MCF 10A (cell line): ENCODE measurements at regions not wholly inside any gene's neighbourhood (a gene's known extent, or its start where the extent isn't known, plus 50 kb on each side); places are given as distances from the start of the nearest gene placed in this dataset.
"Not testable (repeated sequence)": the region's sequence is repeated elsewhere in the genome, so short reads cannot be mapped to it uniquely, and the experiment has no call there.

Experiments
- BruUV-seq: library from RNA; stranded (reverse); fragments of 400-500 nt; replicated peaks from 2 replicates; lab custom pipeline; 2021; lab: Mats Ljungman, UMichigan
- CTCF ChIA-PET: fragments of 300-600 bp; sonication (Branson Sonifier 250); formaldehyde crosslinking; extraction: SDS; loops from one replicate; lab custom pipeline; 2021; ENCODE audit warnings: antibody characterized with exemption, inconsistent platforms; lab: Yijun Ruan, JAX
- POLR2A ChIA-PET: fragments of 300-600, 350-650 bp; sonication (Branson Sonifier 250); formaldehyde crosslinking; extraction: SDS; loops from one replicate; lab custom pipeline; 2020; ENCODE audit warnings: antibody characterized with exemption, inconsistent platforms; lab: Yijun Ruan, JAX
- DNase-seq: peaks from one replicate; pipeline ENCODE4 v3.0.0-alpha.2; 2018; ENCODE audit not compliant: unreplicated experiment
- H3K27ac Mint-ChIP-seq: one replicate; pipeline ENCODE4 v1.8.0; 2022; ENCODE audit warnings: mild to moderate bottlenecking, low read depth, mixed read lengths; ENCODE audit not compliant: unreplicated experiment
- H3K27me3 Mint-ChIP-seq: one replicate; pipeline ENCODE4 v1.8.0; 2022; ENCODE audit warnings: mixed read lengths; ENCODE audit not compliant: insufficient read depth, unreplicated experiment
- H3K36me3 Mint-ChIP-seq: one replicate; pipeline ENCODE4 v1.8.0; 2022; ENCODE audit warnings: mild to moderate bottlenecking, moderate library complexity, mixed read lengths; ENCODE audit not compliant: insufficient read depth, unreplicated experiment
- H3K4me1 Mint-ChIP-seq: one replicate; pipeline ENCODE4 v1.8.0; 2022; ENCODE audit warnings: mixed read lengths; ENCODE audit not compliant: insufficient read depth, unreplicated experiment
- H3K4me3 Mint-ChIP-seq: one replicate; pipeline ENCODE4 v1.8.0; 2022; ENCODE audit warnings: mild to moderate bottlenecking, moderate library complexity, mixed read lengths; ENCODE audit not compliant: unreplicated experiment
- H3K9me3 Mint-ChIP-seq: one replicate; pipeline ENCODE4 v1.8.0; 2022; ENCODE audit warnings: mixed read lengths; ENCODE audit not compliant: unreplicated experiment
- intact Hi-C: fragments of 100-400 bp; cut with micrococcal nuclease; formaldehyde crosslinking; loops from 2 replicates; pipeline ENCODE4 v1.14.1; 2022
- TF ChIP-seq, protein P1 (sequence below): fragments of 200-600 bp; IDR thresholded peaks from one replicate; pipeline ENCODE4 v1.8.0; 2022; ENCODE audit warnings: antibody characterized with exemption, mild to moderate bottlenecking; ENCODE audit not compliant: unreplicated experiment

DNA sequence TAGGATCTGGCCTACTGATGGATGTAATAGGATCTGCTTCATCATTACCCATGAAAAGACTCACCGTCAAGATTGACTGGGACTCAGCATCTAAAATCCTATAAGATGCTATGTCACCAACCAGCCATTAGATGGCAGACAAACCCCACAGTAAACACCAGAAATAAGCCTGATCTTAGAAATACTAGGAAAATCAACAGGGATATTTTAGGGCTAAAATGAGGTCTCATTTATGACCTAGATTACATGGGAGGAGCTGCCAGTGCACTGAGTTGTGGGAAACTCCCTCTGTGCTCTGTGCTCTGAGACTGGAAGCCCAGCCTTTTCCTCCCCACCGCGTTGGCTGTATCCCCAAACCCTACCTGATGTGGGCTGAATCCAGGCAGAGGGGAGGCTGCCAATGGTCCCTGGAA lies 1335.8 kb downstream of the RPIA start:
- H3K9me3 Mint-ChIP-seq, CTCF ChIA-PET, H3K36me3 Mint-ChIP-seq, H3K27me3 Mint-ChIP-seq, intact Hi-C loops, DNase-seq, BruUV-seq, POLR2A ChIA-PET, H3K4me3 Mint-ChIP-seq, H3K27ac Mint-ChIP-seq, H3K4me1 Mint-ChIP-seq: not testable (repeated sequence)
- TF ChIP-seq, protein P1, sequence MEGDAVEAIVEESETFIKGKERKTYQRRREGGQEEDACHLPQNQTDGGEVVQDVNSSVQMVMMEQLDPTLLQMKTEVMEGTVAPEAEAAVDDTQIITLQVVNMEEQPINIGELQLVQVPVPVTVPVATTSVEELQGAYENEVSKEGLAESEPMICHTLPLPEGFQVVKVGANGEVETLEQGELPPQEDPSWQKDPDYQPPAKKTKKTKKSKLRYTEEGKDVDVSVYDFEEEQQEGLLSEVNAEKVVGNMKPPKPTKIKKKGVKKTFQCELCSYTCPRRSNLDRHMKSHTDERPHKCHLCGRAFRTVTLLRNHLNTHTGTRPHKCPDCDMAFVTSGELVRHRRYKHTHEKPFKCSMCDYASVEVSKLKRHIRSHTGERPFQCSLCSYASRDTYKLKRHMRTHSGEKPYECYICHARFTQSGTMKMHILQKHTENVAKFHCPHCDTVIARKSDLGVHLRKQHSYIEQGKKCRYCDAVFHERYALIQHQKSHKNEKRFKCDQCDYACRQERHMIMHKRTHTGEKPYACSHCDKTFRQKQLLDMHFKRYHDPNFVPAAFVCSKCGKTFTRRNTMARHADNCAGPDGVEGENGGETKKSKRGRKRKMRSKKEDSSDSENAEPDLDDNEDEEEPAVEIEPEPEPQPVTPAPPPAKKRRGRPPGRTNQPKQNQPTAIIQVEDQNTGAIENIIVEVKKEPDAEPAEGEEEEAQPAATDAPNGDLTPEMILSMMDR = peak; percentile 22

DNA sequence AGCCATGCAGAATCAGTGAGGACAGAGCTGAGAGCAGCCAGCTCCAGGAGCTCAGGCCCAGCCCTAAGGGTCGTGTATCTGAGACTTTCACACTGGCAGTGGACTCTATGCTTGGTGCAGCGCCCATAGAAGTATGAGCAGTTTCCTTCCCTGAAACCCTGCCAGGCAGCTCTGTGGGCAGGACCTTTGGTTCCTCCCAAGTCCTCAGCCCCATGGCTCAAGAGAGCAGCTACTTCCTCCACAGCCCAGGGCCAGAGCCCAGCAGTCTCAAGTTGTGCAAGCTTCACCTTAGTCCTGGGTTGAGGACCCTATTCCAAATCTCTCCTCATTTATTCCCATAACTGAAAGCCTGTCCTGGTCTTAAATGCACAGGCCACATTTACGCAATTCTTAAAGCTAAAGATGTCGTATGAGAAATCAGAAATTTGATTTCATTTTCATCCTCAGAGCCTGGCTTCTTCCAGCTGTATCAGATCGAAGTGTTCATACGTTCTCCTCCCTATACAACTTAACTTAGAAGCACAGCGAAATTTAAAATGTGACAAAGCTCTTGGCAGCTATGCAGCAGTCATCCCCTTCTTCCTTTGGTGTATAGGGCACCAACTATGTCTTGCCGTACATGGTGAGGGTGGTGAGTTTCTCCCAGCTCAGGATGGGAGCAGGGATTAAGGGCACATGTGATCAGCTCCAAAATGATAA lies 1337.1 kb downstream of the RPIA start:
- H3K9me3 Mint-ChIP-seq, BruUV-seq, intact Hi-C loops, H3K27ac Mint-ChIP-seq, H3K4me3 Mint-ChIP-seq, POLR2A ChIA-PET, H3K27me3 Mint-ChIP-seq, DNase-seq, CTCF ChIA-PET, H3K4me1 Mint-ChIP-seq, H3K36me3 Mint-ChIP-seq: not testable (repeated sequence)

DNA sequence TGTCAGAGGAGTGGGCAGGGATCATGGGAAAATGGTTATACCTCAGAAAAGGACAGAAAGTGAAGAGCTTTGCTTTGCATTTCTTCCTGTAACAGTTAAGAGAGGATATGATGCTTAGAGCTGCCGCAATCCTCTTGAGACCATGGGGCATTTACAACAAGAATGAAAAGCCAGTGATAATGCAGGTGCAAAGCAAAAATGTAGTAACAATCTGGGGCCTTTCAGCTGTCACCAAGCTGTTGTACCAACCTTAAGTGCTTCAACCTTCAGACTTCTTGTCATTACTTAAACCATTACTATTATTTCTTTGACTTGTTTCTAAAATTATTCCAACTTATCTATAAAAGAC lies 1337.6 kb downstream of the RPIA start:
- POLR2A ChIA-PET, CTCF ChIA-PET: not testable (repeated sequence)

DNA sequence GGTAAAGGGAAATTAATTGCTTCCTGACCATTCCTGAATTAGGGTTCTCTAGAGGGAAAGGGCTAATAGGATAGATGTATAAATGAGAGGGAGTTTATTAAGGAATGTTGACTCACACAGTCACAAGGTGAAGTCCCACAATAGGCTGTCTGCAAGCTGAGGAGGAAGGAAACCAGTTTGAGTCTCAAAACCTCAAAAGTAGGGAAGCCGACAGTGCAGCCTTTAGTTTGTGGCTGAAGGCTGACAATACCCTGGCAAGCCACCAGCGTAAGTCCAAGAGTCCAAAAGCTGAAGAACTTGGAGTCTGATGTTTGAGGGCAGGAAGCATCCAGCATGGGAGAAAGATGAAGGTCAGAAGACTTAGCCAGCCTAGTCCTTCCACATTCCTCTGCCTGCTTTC lies 1340.8 kb downstream of the RPIA start:
- H3K27ac Mint-ChIP-seq, POLR2A ChIA-PET, H3K36me3 Mint-ChIP-seq, BruUV-seq, H3K4me3 Mint-ChIP-seq, H3K4me1 Mint-ChIP-seq, CTCF ChIA-PET, H3K27me3 Mint-ChIP-seq, DNase-seq, intact Hi-C loops, H3K9me3 Mint-ChIP-seq: not testable (repeated sequence)

More for the DNA sequence above, 1337.6 kb downstream of the RPIA start:
- BruUV-seq, H3K4me3 Mint-ChIP-seq, H3K36me3 Mint-ChIP-seq, H3K9me3 Mint-ChIP-seq, intact Hi-C loops, H3K27me3 Mint-ChIP-seq, DNase-seq, H3K4me1 Mint-ChIP-seq, H3K27ac Mint-ChIP-seq: not testable (repeated sequence)

DNA sequence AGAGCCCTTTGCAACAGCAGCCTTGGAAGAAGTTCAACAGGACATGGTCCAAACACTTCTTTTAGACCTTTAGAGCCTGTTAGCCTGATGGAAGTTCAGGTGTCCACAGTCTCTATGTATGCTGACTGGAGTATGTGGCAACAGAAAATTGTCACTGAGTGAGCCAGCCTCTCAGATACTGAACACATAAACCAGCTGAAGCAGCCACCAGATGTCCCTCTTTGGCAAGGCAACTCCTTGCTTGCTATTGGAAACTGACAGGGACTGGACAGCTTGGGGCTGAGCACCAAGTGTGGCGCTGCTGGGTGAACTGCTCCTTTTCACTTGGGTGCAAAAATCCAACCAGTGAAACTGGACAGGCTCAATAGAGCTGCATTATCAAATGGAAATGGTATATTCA lies 1344.9 kb downstream of the RPIA start:
- H3K36me3 Mint-ChIP-seq, H3K9me3 Mint-ChIP-seq, BruUV-seq, H3K4me1 Mint-ChIP-seq, DNase-seq, CTCF ChIA-PET, H3K27ac Mint-ChIP-seq, POLR2A ChIA-PET, H3K4me3 Mint-ChIP-seq, H3K27me3 Mint-ChIP-seq, intact Hi-C loops: not testable (repeated sequence)

DNA sequence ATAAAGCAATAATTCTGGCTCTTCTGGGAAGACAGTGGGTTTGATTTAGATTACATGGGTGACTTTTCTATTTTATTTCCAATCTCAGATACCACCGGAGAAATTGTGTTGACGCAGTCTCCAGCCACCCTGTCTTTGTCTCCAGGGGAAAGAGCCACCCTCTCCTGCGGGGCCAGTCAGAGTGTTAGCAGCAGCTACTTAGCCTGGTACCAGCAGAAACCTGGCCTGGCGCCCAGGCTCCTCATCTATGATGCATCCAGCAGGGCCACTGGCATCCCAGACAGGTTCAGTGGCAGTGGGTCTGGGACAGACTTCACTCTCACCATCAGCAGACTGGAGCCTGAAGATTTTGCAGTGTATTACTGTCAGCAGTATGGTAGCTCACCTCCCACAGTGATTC lies 1347.6 kb downstream of the RPIA start:
- H3K27ac Mint-ChIP-seq, CTCF ChIA-PET, intact Hi-C loops: not testable (repeated sequence)

DNA sequence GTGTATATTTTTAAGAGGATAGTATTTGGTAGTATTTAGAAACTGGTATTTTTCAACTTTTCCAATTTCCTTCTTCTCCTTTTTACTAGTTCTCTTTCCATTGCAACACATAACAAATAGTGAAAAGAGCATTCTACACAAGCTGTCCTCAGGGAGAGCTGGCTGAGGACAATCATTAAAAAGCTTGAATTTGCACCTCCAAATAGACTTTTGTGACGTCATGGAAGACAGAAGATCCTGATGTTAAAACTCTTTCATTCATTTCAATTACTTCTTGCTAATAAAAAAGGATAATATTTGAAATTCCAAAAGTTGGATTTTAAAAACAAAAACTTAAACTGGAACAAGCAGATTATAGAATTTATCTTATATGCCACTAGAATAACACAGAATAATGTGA lies 1356.3 kb downstream of the RPIA start:
- H3K36me3 Mint-ChIP-seq, DNase-seq, intact Hi-C loops, BruUV-seq, CTCF ChIA-PET, H3K4me3 Mint-ChIP-seq, H3K27ac Mint-ChIP-seq, H3K4me1 Mint-ChIP-seq, POLR2A ChIA-PET, H3K9me3 Mint-ChIP-seq: not testable (repeated sequence)
- peaks cover 12% of the 10 kb centered on the region for H3K27me3 Mint-ChIP-seq

More for the DNA sequence above, 1347.6 kb downstream of the RPIA start:
- DNase-seq, H3K4me3 Mint-ChIP-seq, H3K9me3 Mint-ChIP-seq, BruUV-seq, H3K36me3 Mint-ChIP-seq, POLR2A ChIA-PET, H3K4me1 Mint-ChIP-seq: not testable (repeated sequence)
- peaks cover 12% of the 10 kb centered on the region for H3K27me3 Mint-ChIP-seq

DNA sequence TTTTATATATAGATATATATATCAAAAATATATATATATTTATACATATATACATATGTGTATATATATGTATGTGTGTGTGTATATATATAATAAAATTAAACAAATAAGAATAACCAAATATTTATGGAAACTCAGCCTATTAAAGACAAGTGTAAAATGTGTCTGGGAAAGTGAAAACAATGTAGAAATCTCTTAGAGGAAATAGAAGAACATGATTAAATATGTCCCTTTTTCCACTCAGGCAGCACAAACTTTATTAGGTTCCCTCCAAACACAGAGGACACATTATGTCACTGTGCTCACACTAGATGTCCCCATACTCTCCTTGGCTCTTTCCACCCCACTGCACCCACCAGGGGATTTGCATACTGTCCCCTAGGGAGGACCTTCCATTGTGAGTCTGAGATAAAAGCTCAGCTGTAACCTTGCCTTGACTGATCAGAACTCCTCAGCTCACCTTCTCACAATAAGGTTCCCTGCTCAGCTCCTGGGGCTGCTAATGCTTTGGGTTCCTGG lies 1360.7 kb downstream of the RPIA start:
- intact Hi-C loops, H3K27ac Mint-ChIP-seq, CTCF ChIA-PET, H3K27me3 Mint-ChIP-seq, H3K9me3 Mint-ChIP-seq, POLR2A ChIA-PET, H3K36me3 Mint-ChIP-seq, H3K4me1 Mint-ChIP-seq, H3K4me3 Mint-ChIP-seq, DNase-seq, BruUV-seq: not testable (repeated sequence)
